Glomerular visceral epithelial cell (primary cell): ENCODE measurements at regions not wholly inside any gene's neighbourhood (a gene's known extent, or its start where the extent isn't known, plus 50 kb on each side); places are given as distances from the start of the nearest gene placed in this dataset.
"Not testable (repeated sequence)": the region's sequence is repeated elsewhere in the genome, so short reads cannot be mapped to it uniquely, and the experiment has no call there.

Experiments
- DNase-seq: peaks from one replicate; pipeline ENCODE4 v3.0.0-alpha.2; 2016; ENCODE audit errors: extremely low spot score

DNA sequence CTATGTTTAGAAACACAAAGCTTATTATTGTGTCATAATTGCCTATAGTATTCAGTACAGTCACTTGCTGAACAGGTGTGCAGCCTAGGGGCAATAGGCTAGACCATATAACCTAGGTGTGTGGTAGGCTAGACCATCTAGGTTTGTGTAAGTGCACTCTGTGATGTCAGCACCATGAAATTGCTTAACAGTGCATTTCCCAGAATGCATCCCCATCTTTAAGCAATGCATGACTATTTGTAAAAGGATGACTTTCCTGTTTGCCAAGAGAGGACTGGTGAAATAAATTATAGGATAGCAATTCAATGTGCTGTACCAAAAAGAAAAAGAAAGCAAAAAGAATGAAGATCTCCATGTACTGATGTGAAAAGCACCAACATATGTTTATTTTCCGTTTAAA is 288.7 kb upstream of the AUTS2 start:
- DNase-seq = no peak

DNA sequence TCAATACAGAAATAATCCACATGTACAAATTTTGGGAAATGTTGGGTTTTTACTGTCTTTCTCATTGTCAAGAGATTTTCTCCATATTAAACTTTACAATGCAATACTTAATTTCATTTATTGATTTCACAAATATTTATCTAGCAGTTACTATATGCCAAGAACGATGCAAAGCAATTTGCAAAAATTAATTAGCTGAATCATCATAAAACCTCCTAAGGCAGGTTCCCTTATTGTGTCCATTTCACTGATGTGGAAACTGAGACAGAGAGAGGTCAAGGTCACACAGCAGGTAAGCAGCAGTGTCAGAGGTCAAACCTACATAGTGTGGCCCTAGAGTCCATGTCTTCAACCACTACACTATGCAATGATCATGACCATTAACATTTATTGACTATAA is 286.8 kb upstream of the AUTS2 start:
- no peak for DNase-seq

DNA sequence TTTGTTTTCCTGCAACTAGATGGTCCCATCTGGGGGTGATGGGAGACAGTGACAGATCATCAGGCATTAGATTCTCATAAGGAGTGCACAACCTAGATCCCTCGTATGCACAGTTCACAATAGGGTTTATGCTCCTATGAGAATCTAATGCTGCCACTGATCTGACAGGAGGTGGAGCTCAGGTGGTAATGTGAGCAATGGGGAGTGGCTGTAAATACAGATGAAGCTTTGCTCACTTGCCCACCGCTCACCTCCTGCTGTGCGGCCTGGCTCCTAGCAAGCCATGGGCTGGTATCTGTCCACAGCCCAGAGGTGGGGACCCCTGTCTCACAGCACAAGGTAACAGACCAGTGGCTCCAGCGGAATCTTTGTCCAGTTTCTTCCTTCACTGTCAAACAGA is 284.4 kb upstream of the AUTS2 start:
- not testable (repeated sequence) for DNase-seq

DNA sequence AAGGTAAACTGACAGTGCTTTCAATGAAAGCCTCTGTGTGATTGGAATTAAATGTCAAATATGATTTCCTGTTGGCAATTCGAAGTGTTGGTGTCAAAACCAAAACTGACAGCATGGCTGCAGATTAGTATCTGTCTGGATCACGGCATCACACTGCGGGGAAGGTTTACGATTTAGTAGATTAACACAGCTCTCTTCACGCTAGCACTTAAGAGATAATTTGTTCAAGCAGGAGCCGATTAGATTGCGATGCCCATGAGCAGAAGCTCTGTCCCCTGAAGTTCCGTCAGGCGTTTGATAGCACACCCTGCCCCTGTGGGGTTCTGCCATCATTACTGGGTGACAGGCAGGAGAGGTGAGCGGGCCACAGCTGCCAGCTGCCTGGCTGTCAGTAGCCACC is 279.5 kb upstream of the AUTS2 start:
- DNase-seq = no peak

DNA sequence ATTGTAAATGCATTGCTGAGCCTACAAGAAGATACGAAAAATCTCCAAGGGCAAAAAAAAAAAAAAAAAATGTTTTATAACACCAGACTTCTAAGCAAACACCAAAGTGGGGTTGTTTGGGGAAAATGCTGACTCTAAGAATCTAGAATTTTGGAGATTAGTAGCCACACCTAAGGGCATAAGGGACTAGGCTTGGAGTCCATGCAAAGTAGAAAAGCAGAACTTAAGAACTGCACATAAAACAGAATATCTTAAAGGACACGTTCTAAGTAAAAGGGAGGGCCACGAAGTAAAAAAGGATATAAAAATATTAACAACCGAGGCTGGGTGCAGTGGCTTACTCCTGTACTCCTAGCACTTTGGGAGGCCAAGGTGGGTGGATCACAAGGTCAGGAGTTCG is 269.8 kb upstream of the AUTS2 start:
- DNase-seq = no peak

DNA sequence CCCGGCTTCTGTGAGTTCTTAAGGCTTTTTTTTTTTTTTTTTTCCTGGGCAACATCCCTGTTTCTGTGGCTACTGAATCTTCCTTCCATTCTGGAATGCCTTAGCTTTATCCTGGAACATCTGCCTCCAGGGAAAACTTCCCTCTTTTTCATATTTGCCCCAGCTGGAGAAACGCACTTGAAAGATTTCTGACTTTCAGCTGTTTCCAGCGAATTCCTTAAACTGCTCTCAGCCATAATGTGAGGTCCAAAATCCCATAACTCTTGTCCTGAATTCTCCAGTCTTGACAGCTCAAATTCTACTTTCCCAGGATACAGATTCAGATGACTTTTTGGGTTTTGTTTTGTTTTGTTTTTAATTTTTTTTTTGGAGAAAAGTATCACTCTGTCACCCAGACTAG is 263.6 kb upstream of the AUTS2 start:
- DNase-seq = no peak

DNA sequence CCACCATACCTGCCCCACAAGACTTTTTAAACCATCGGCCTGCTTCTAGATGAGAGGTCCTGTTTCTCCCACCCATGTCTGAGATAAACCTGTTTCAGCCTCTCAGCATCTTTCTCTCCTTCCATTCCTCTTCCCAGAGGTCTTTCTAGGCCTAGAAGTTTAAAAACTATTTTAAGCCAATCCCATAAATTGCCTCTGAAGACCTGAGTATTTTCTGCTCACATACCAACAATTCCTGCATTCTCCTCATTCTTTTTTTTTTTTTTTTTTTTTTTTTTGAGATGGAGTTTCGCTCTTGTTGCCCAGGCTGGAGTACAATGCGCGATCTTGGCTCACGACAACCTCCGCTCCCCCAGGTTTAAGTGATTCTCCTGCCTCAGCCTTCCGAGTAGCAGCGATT is 262.9 kb upstream of the AUTS2 start:
- no peak for DNase-seq

DNA sequence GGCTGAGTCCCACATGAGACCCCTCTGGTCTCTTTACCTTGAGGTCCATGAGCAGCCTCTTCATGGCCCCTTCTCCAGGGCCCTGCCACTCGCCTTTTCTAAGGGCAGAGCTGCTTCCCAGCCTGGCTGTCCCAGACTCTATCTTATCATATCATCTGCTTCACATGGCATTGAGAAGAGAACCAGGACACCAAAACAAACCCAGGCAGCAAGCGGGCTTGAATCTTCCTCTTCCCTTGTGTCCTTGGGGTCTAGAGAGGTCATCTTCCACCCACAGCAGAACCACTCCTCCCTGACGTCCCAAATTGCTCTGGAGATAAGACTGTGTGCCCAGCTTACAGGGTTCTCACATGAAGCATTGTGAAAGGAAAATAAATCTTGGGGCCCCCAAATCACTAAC is 261.3 kb upstream of the AUTS2 start:
- no peak for DNase-seq

DNA sequence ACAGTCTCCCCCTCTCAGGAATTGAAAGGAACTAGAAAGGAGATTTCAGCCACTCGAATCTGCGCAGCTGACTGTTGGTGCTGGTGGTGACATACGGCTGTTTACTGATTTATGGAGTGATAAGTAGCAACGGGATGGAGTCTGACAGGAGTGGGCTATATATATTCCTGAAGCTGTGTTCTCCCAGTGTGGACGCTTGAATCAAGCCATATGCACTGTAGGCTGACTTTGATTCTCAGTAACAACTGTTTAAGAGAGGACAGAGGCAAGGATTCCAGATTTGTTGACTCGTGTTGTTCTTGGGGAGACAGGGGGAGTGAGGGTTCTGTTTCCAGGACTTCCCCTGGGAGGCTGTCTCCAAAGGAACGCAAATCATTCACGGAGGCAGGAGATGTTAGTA is 260.1 kb upstream of the AUTS2 start:
- no peak for DNase-seq

DNA sequence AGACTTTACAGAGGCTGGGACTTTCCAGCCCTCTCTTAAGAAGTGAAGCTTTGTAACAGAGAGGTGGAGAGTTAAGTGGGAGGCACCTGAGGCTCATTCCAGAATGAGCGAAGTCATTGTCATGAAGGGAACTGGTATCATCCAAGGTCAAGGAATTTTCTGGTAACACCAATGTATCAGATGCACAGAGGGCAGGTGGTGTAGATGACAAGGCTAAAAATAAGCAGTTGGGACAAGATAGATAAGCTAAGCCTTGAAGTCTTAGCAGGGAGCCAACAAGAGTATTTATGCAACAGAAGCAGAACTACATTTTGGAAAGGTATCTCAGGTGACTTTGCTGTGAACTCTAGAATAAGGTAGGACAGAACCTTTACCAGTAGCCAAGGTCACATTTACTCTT is 257.0 kb upstream of the AUTS2 start:
- DNase-seq = no peak

DNA sequence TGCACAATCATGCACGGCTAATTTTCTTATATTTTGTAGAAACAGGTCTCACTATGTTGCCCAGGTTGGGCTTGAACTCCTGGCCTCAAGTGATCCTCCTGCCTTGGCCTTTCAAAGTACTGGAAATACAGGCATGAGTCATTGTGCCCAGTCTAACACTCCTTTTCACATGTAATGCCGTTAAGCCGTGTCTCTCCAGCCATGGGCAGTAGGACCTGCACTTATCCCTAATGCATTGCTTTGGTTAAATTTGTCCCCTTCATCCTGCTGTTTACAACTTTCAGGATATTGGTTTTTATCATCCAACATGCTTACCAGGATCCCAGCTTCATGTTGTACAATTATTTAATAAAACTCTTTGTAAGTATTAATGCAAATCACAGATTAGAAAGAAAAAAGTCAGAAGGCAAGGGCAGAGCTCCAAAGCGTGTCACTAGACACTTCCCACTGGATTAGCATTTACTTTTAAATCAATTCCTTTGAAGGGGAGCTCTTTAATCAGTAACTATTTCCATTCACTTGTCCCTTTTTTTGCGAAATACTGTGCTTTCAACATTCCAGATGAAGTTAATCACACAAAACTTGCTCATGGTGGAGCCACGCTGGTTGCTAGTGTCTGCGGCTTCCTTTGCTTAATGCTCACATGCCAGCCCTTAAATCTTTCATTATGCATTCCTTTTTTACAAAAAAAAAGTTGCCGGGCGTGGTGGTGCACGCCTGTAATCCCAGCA is 256.0 kb upstream of the AUTS2 start:
- DNase-seq = no peak

DNA sequence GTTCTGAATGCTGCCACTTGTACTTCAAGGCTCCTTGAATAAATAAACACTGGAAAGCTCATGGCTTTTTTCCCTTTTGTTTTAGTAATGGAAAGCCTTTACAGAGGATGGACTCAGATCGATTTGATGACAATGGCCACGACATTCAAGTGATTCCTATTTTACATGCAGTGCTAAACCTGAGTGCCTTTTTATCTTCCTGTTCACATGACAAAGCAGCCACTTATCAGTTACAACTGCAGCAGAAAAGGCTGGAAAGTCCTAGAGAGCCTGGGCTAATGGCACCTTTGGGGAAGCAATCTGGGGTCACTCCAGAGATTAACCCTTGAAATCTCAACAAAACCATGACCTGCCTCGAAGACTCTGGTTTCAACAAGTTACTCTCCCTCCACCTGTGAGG is 249.0 kb upstream of the AUTS2 start:
- no peak for DNase-seq

DNA sequence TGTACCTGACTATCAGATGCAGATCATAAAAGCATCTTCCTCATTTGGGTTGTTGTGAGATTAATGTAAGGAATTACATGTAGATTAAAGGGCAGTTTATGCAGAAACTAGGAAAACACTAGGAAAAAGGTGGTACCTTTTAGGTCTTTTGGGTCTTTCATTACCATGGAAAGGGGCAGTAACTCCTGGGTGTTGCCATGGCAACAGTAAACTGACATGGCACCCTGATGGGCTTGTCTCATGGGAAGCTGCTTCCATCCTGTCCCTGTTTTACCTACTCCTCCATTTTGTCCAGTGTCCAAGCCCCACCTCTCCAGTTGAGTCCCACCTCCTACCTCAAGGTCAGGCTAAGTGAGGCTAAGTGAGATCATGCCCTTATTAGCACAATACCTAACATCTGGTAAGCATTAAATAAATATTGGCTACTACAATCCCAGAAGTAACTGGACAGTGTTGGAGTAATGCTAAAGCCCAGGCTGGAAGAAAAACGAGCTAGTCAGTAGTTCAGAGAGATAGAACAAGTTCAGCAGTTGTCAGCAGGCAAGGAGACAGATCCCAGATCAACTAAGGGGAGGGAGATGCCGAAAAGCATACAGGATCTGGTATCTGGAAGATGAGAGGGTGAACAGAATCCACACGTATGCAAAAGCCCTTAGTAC is 240.0 kb upstream of the AUTS2 start:
- no peak for DNase-seq

DNA sequence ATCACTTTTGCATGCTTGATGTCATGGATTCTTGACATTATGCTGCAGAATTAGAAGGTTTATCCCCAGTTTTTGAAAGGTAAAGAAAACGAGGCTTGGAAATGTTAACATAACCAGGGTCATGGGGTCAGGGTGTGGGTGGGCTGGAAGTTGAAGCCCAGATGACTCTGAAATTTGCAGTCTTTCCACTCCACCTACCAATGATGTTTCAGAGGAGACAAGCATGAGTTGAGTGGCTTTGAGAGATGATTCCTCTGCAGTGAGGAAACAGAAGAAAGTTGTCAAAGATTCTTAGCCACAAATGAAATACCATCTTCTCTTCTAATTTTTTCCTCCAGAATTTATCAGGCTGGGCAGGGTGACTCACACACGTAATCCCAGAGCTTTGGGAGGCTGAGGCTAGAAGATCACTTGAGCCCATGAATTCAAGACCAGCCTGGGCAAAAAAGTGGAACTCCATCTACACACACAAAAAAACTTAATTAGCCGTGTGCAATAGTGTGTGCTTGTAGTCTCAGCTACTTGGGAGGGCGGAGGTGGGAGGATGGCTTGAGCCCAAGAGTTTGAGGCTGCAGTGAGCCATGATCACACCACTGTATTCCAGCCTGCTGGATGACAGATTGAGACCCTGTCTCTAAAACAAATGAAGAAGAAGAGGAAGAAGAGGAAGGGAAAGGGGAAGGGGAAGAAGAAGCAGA is 239.1 kb upstream of the AUTS2 start:
- DNase-seq = no peak

DNA sequence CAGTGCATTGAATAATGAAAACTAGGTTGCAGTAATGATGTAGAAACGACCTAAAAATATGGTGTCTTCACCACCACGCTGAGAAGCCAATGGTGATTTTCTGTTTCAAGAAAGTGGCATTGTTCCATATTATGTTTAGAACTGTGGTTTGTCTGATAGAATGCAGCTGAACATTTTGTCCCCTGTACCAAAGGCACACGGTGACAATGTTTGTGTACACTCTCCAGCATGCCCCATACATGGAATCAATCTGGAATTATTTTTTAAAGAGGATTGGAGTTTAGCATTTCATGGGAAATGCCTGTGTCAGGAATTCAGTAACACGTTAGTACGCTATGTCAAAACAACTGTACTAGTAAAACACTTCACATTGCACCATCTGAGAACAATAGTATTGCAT is 237.4 kb upstream of the AUTS2 start:
- no peak for DNase-seq

DNA sequence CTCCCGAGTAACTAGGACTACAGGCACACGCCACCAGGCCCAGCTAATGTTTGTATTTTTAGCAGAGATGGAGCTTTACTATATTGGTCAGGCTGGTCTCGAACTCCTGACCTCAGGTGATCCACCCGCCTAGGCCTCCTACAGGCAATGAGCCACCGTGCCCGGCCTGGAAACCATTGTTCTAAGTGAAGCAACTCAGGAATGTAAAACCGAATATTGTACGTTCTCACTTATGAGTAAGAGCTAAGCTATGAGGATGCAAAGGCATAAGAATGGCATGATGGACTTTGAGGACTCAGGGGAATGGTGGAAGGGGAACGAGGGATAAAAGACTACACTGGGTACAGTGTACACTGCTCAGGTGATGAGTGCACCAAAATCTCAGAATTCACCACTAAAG is 235.1 kb upstream of the AUTS2 start:
- no peak for DNase-seq

DNA sequence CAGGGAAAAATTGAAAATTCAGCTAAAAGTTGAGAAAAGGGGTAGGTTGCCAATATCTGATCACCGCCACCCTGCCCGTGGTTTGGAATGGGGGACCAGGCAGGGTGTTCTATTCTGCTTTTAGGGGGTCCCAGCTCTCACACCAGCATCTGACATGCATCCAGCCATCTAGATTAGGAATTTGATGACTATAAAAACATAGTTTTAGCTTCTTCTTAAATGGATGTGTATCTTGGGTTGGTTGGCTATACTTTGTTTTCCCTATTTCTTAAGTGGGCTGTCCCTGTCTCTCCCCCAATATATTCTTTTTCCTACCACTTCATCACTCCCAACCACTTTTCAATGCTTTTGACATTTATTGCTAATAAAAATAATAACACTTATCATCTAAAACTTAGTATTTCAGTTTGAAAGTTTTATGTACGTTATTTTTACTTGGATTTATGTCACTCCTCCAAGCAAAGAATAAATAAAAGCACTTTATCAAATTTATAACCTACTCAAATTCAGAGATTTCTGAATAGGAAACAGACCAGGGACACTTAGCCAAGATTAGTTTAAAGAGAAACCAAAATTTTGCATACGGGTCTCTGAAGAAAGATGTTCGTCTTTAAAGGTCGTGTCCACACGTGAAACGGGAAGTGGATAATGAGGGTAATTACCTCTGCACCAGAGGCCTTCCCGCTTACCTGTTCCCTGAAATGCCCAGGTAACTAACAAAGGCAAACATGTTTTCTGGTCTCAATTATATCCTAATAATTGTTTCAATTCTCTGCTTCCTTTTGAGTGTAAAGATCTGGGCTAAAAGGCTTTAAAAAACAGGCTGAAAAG is 233.2 kb upstream of the AUTS2 start:
- DNase-seq = no peak

DNA sequence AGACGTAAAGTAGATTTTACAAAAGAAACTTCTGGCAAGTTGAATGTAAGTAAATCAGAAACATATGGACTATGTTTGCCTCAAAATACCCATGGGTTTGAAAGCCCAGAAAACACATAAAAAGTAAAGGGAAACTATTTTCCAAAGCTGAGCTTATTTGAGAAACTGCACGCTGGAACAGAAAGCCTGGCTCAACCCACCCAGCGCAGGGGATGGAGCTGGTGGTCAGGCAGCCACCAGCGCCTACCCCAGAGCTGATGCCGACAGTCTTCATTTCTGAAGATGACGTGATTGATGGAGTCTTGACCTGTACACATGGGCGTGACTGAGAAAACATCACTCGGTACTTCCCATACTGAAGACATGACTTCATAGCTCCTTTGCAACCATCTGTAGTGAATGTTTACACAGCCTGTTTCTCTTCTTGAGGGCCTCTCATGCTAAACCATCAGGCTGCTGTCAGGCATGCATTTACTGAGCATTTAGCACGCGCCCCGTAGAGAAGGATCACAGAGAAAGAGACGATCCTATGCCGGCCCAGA is 232.6 kb upstream of the AUTS2 start:
- DNase-seq = no peak

DNA sequence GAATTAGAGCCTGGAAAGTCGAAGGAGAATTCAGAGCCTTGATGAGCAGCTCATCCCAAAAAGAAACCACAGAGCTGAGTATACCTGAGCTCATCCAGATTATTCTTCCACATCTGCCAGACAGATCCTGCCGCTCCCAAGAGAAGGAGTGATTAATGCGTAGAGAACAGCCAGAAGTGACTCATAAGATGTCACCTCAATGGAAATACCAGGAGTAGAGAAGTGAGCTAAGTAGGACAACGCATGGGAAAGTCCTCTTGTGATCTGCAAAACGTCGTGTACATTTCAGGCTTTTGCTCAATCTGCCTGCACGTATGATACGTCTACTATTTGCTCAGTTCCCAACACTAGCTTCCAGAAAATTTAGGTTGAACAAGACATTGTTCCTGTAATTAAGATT is 230.5 kb upstream of the AUTS2 start:
- DNase-seq = no peak

DNA sequence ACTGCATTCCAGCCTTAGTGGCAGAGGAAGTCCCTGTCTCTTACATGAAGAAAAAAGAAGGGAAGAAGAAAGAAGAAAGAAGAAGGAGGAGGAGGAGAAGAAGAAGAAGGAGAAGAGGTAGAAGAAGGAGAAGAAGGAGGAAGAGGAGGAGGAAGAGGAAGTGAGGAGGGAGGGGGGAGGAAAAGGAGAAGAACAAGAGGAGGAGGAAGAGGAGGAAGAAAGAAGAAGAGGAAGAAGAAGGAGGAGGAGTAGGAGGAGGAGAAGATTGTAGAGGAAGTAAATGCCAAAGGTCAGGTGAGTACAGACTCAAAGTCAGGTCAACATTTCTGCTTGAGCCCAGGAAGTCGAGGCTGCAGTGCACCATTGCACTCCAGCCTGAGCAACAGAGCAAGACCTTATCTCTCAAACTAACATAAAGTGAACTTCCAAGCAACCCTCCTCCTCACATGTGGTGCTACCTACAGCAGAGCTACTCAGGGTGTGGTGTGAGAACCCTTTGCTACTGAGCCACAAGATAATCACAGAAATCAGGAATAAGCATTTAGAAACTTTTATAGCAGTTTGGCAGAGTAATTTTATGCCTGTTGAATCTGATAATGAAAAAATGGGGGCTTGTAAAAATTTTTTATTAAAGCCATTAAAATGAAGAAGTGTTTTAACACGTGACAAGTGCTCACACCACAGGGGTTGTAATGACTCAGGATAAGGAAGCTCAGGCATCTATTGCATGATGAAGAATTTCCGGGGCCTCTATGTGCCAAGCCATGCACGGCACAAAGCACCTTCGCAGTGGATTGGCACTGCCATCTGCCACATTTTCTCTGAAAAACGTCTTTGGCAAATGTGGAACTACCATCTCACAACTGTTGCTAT is 224.9 kb upstream of the AUTS2 start:
- no peak for DNase-seq

DNA sequence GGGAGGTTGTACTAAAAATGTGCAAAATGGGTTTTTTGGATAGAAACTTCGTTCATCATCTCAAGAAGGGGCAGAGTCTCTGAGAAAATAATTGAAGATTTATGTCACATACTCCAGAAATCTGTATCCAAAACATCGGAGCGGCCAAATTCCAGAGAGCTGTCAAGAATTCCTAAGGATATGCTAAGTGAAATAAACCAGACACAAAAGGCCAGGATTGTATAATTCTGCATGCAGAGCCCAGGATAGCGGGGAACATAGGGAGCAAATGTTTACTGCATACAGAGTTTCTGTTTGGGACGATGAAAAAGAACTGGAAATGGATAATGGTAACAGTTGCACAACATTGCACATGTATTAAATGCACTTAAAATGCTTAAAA is 224.2 kb upstream of the AUTS2 start:
- no peak for DNase-seq
